ENCODE measurements at regions not wholly inside any gene's neighbourhood (a gene's known extent, or its start where the extent isn't known, plus 50 kb on each side); places are given as distances from the start of the nearest gene placed in this dataset.
A peak's percentile ranks its signal among the peaks of the same experiment; 100 is the strongest.

DNA sequence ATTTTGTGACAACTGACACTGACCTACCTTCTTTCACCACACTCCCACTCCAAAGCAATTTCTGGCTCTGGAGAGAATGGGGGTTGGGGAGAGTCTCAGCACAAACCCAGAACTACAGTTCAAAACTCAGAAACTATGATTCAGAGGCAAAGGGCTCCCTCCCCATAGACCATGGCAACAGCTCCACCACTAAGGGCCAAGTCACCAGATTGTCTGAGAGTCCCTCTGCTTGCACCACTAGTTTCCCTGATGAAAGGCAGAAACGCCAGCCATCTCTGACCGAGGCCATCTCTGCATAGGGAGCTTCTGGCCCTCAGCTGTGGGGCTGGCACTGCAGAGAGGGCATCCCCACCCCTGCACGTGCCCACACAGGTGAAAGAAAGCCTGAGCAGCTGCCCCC is 112.4 kb upstream of the VSTM2B start:
- H2AFZ ChIP-seq = no peak overlapping the region
- in situ Hi-C loops (cut with MboI) = no loop called here
- 0 to 3% methylated on average over 1 to 3 of the region's 3 CpGs for WGBS, 2 experiments (ENCODE audit: low coverage in 1 of 2, low lambda C conversion rate in 2 of 2, missing lambda C conversion rate in 2 of 2)

DNA sequence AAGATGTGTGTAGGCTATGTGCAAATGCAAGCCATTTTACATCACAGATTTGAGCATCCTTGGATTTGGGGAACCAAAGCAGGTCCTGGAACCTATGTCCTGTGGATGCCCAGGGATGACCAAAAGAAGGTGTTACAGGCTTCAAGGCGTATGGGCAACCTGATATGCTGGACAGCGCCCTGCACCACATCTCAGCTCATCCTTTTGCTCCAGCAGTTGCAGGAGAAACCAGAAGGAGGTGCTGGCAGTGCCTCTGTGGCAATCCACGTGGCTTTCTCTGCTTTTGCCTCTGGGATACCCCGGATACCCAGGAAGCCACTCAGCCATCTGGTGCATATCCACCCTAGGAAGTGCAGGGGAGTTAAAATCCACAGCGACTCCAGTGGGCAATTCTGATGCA is 110.3 kb upstream of the VSTM2B start:
- Histone ChIP-seq H3K4me3 (no peak overlapping the region), H3K27me3 (replicated peaks; ENCODE audit: insufficient read depth) (no peaks in the 10 kb centered on the region), H3K79me2 (ENCODE audit: insufficient read depth) (no peaks in the 10 kb centered on the region), H3K9ac (no peak overlapping the region), H3K9me2 (ENCODE audit: insufficient read depth) (no peaks in the 10 kb centered on the region), H4K20me1 (ENCODE audit: insufficient read depth) (no peaks in the 10 kb centered on the region), H3K4me2 (ENCODE audit: unreplicated experiment) (no peak overlapping the region), H3F3A (ENCODE audit: insufficient read depth) (no peaks in the 10 kb centered on the region), H3K27ac (no peak overlapping the region), H3K36me3 (ENCODE audit: low read depth) (no peaks in the 10 kb centered on the region), H3K4me1 (ENCODE audit: insufficient read depth) (no peaks in the 10 kb centered on the region), H2AFZ (no peak overlapping the region), H3K9me3 (ENCODE audit: low read depth) (no peaks in the 10 kb centered on the region)
- TF ChIP-seq EZH2 (IDR thresholded peaks at IDR 0.05; ENCODE audit: insufficient read depth, poor library complexity, severe bottlenecking) = no peak
- TF ChIP-seq EZH2phosphoT487 (IDR thresholded peaks at IDR 0.05; ENCODE audit: insufficient read depth, low read depth) = no peak
- in situ Hi-C loops (cut with MboI) = no loop called here
- peak; percentile 12 for DNase-seq
- 40% methylated on average over 5 of the region's 5 CpGs for WGBS, 2 experiments (ENCODE audit: low coverage in 1 of 2, low lambda C conversion rate in 2 of 2, missing lambda C conversion rate in 2 of 2)

More for the DNA sequence above, 112.4 kb upstream of the VSTM2B start:
- H3K9me2 ChIP-seq (ENCODE audit: insufficient read depth) = no peaks in the 10 kb centered on the region
- TF ChIP-seq EZH2phosphoT487 (IDR thresholded peaks at IDR 0.05; ENCODE audit: insufficient read depth, low read depth) (no peak), EZH2 (IDR thresholded peaks at IDR 0.05; ENCODE audit: insufficient read depth, poor library complexity, severe bottlenecking) (no peak)
- H3K36me3 ChIP-seq (ENCODE audit: low read depth) = no peaks in the 10 kb centered on the region
- no peaks in the 10 kb centered on the region for H3K9me3 ChIP-seq (ENCODE audit: low read depth)
- H3K79me2 ChIP-seq (ENCODE audit: insufficient read depth) = no peaks in the 10 kb centered on the region
- no peak overlapping the region for H3K4me2 ChIP-seq (ENCODE audit: unreplicated experiment)
- no peak for DNase-seq
- no peaks in the 10 kb centered on the region for H3K4me1 ChIP-seq (ENCODE audit: insufficient read depth)
- H3K27ac ChIP-seq = no peak overlapping the region
- H3K4me3 ChIP-seq = no peak overlapping the region
- no peaks in the 10 kb centered on the region for H3K27me3 ChIP-seq (replicated peaks; ENCODE audit: insufficient read depth)
- H4K20me1 ChIP-seq (ENCODE audit: insufficient read depth) = no peaks in the 10 kb centered on the region
- H3K9ac ChIP-seq = no peak overlapping the region
- no peaks in the 10 kb centered on the region for H3F3A ChIP-seq (ENCODE audit: insufficient read depth)

DNA sequence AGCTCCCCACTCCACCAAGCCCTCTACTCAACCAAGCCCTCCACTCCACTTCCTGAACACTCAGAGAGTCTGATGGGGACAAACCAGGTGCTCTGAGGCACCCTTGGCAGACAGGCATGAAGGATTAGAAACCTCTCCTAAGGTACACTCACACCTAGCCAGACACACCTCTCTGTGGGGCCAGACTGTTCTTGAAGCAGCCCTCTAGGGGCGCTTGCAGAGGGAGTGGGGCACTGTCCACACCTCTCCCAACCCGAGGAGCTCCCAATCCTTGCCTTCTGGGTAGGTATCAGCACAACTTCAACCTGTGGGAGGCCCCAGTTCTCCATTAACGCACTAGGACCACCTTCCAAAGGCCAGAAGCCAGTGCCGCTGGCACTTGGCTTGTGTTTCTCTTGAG is 108.7 kb upstream of the VSTM2B start:
- no peaks in the 10 kb centered on the region for H3F3A ChIP-seq (ENCODE audit: insufficient read depth)
- H3K4me1 ChIP-seq (ENCODE audit: insufficient read depth) = no peaks in the 10 kb centered on the region
- H2AFZ ChIP-seq = no peak overlapping the region
- no peaks in the 10 kb centered on the region for H3K79me2 ChIP-seq (ENCODE audit: insufficient read depth)
- H3K4me2 ChIP-seq (ENCODE audit: unreplicated experiment) = no peak overlapping the region
- H3K9ac ChIP-seq = no peak overlapping the region
- no peak overlapping the region for H3K27ac ChIP-seq
- DNase-seq = no peak
- no peaks in the 10 kb centered on the region for H4K20me1 ChIP-seq (ENCODE audit: insufficient read depth)
- WGBS, 2 experiments (ENCODE audit: low coverage in 1 of 2, low lambda C conversion rate in 2 of 2, missing lambda C conversion rate in 2 of 2) = 47 to 51% methylated on average over 4 of the region's 4 CpGs
- no peaks in the 10 kb centered on the region for H3K9me2 ChIP-seq (ENCODE audit: insufficient read depth)
- TF ChIP-seq EZH2 (IDR thresholded peaks at IDR 0.05; ENCODE audit: insufficient read depth, poor library complexity, severe bottlenecking) (no peak), EZH2phosphoT487 (IDR thresholded peaks at IDR 0.05; ENCODE audit: insufficient read depth, low read depth) (no peak)
- no peaks in the 10 kb centered on the region for H3K27me3 ChIP-seq (replicated peaks; ENCODE audit: insufficient read depth)
- in situ Hi-C loops (cut with MboI) = no loop called here
- H3K9me3 ChIP-seq (ENCODE audit: low read depth) = no peaks in the 10 kb centered on the region
- H3K4me3 ChIP-seq = no peak overlapping the region
- H3K36me3 ChIP-seq (ENCODE audit: low read depth) = no peaks in the 10 kb centered on the region

DNA sequence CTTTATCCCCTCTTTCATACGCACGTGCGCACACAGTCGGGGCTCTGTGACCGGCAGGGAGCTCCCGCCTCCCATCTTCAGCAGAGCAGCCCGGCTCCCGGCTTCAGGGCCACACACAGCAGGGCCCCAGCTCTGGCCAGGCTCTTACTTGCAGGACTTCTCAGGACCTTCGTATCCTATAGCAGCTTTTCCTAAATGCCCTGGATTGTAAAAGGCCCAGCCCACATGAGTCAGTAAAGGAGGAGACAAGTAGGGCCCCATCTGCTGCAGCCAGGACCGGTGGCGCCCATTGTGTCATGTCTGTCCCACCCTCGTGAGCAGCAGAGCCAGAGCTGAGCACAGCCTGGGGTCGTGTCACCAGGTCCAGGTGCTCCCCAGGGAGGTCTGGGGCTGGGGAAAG is 107.6 kb upstream of the VSTM2B start:
- no peak overlapping the region for H3K4me3 ChIP-seq
- no peak for TF ChIP-seq EZH2 (IDR thresholded peaks at IDR 0.05; ENCODE audit: insufficient read depth, poor library complexity, severe bottlenecking)
- H3F3A ChIP-seq (ENCODE audit: insufficient read depth) = no peaks in the 10 kb centered on the region
- H3K4me1 ChIP-seq (ENCODE audit: insufficient read depth) = no peaks in the 10 kb centered on the region
- no peaks in the 10 kb centered on the region for H3K36me3 ChIP-seq (ENCODE audit: low read depth)
- no peak for DNase-seq
- no peak overlapping the region for H3K27ac ChIP-seq
- no peaks in the 10 kb centered on the region for H3K79me2 ChIP-seq (ENCODE audit: insufficient read depth)
- H4K20me1 ChIP-seq (ENCODE audit: insufficient read depth) = no peaks in the 10 kb centered on the region
- no peaks in the 10 kb centered on the region for H3K9me3 ChIP-seq (ENCODE audit: low read depth)
- no peaks in the 10 kb centered on the region for H3K27me3 ChIP-seq (replicated peaks; ENCODE audit: insufficient read depth)
- in situ Hi-C loops (cut with MboI) = no loop called here
- WGBS, 2 experiments (ENCODE audit: low coverage in 1 of 2, low lambda C conversion rate in 2 of 2, missing lambda C conversion rate in 2 of 2) = 56% methylated on average over 13 of the region's 13 CpGs
- H2AFZ ChIP-seq = no peak overlapping the region
- no peak overlapping the region for H3K9ac ChIP-seq
- no peak overlapping the region for H3K4me2 ChIP-seq (ENCODE audit: unreplicated experiment)
- H3K9me2 ChIP-seq (ENCODE audit: insufficient read depth) = no peaks in the 10 kb centered on the region

DNA sequence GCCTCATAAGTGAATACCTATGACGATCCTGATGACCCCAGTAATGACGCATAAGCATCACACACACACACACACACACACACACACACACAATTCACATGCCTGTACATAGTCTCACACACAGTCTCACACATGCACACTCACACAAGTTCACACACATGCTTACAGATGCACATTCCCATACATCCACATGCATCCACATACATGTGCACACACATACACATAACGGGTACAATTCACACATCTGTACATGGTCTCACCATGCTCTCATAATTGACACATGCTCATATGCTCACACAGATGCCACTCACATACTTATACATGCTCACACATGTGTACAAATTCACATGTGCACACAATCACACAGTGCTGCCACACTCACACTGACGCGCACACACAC is 105.7 kb upstream of the VSTM2B start:
- Histone ChIP-seq H3K79me2 (ENCODE audit: insufficient read depth) (no peaks in the 10 kb centered on the region), H3K4me2 (ENCODE audit: unreplicated experiment) (no peak overlapping the region), H2AFZ (no peak overlapping the region), H3K9me3 (ENCODE audit: low read depth) (no peaks in the 10 kb centered on the region), H3K4me1 (ENCODE audit: insufficient read depth) (no peaks in the 10 kb centered on the region), H3K4me3 (no peak overlapping the region), H3K9ac (no peak overlapping the region), H3K27me3 (replicated peaks; ENCODE audit: insufficient read depth) (no peaks in the 10 kb centered on the region), H4K20me1 (ENCODE audit: insufficient read depth) (no peaks in the 10 kb centered on the region), H3F3A (ENCODE audit: insufficient read depth) (no peaks in the 10 kb centered on the region), H3K9me2 (ENCODE audit: insufficient read depth) (no peaks in the 10 kb centered on the region), H3K36me3 (ENCODE audit: low read depth) (no peaks in the 10 kb centered on the region), H3K27ac (no peak overlapping the region)
- WGBS, 2 experiments (ENCODE audit: low coverage in 1 of 2, low lambda C conversion rate in 2 of 2, missing lambda C conversion rate in 2 of 2) = 86 to 93% methylated on average over 5 of the region's 5 CpGs
- no peak for TF ChIP-seq EZH2phosphoT487 (IDR thresholded peaks at IDR 0.05; ENCODE audit: insufficient read depth, low read depth)
- TF ChIP-seq EZH2 (IDR thresholded peaks at IDR 0.05; ENCODE audit: insufficient read depth, poor library complexity, severe bottlenecking) = no peak
- DNase-seq = no peak
- in situ Hi-C loops (cut with MboI) = no loop called here
